ENCODE measurements at regions not wholly inside any gene's neighbourhood (a gene's known extent, or its start where the extent isn't known, plus 50 kb on each side); places are given as distances from the start of the nearest gene placed in this dataset.

DNA sequence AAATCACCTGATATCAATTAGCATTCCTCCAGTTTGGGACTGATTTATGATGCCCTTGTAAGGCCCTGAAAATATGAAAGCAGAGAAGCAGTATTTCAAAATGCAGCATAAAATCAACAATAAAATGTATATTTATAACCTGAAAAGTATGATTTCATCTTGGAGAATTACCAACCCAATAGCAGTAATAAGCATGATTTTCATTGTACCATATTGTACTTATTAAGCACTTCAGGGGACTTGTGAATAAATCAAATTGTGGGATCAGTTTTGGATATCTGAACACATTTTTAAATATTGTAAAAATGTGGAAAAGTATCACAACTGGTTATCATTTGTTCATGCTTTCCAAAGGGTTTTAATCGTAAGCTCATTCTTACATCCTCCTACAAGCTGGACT lies 250.8 kb downstream of the DMRT2 start:
- Histone ChIP-seq H3K9me3 (ENCODE audit: control insufficient read depth in 1 of 2, insufficient read depth in 1 of 2, low read depth in 1 of 2, low read length in 2 of 2) (peaks cover 0 to 12% of the 10 kb centered on the region in 2 experiments; a peak in 2 of 4 replicates), H3K27me3 (ENCODE audit: insufficient read depth, low read length) (no peaks in the 10 kb centered on the region), H3K4me1 (ENCODE audit: control insufficient read depth in 1 of 2, insufficient read depth in 2 of 2, low read length in 2 of 2) (no peaks in the 10 kb centered on the region), H3K36me3 (ENCODE audit: control insufficient read depth in 1 of 2, insufficient read depth in 2 of 2, low read length in 2 of 2) (no peaks in the 10 kb centered on the region), H3K9ac (ENCODE audit: low read length) (no peak overlapping the region), H3K4me2 (ENCODE audit: low read length) (no peak overlapping the region), H2AFZ (ENCODE audit: low read depth, low read length, poor library complexity, severe bottlenecking) (no peak overlapping the region), H3K27ac (ENCODE audit: low read depth, low read length) (no peak overlapping the region), H3K79me2 (ENCODE audit: insufficient read depth, low read length) (no peaks in the 10 kb centered on the region), H4K20me1 (ENCODE audit: insufficient read depth) (no peaks in the 10 kb centered on the region), H3K4me3 (replicated peaks in 1 of 2; ENCODE audit: low read depth in 1 of 2, low read length in 2 of 2) (no peak overlapping the region), H3K9me2 (ENCODE audit: insufficient read depth) (no peaks in the 10 kb centered on the region)
- ChIA-PET RAD21 (ENCODE audit: low non-redundant PET in 1 of 2, low total read pairs in 2 of 2, uncharacterized antibody in 2 of 2, unreplicated experiment in 2 of 2) (no interaction called here), CTCF (no interaction called here), POLR2A (no interaction called here)
- ATAC-seq = no peak
- no peak for DNase-seq (ENCODE audit: low read depth, low spot score)
- BruUV-seq (replicated peaks) = no TSS peak
- TF ChIP-seq SRF (IDR thresholded peaks at IDR 0.05; ENCODE audit: low read depth) (no peak), ELF1 (IDR thresholded peaks at IDR 0.05; ENCODE audit: borderline replicate concordance, low read depth) (no peak), RAD21 (IDR thresholded peaks at IDR 0.05; ENCODE audit: low read depth) (no peak), POLR2A (IDR thresholded peaks at IDR 0.05; ENCODE audit: borderline replicate concordance, extremely low read depth, insufficient read depth, insufficient read length) (no peak), ZNF274 (IDR thresholded peaks at IDR 0.05; ENCODE audit: low read depth, low read length) (no peak), YY1 (IDR thresholded peaks at IDR 0.05; ENCODE audit: extremely low read depth, insufficient replicate concordance, low read depth, low read length) (no peak), SP1 (IDR thresholded peaks at IDR 0.05; ENCODE audit: low read depth) (no peak), JUND (IDR thresholded peaks at IDR 0.05) (no peak), FOSL1 (IDR thresholded peaks at IDR 0.05; ENCODE audit: low read depth) (no peak), CEBPB (IDR thresholded peaks at IDR 0.05; ENCODE audit: low read depth) (no peak), CBX3 (IDR thresholded peaks at IDR 0.05; ENCODE audit: low read depth) (no peak), SIN3A (IDR thresholded peaks at IDR 0.05; ENCODE audit: low read depth) (no peak), POLR2AphosphoS5 (IDR thresholded peaks at IDR 0.05; ENCODE audit: low read depth, low read length) (no peak), ZFX (IDR thresholded peaks at IDR 0.05) (no peak), EGR1 (IDR thresholded peaks at IDR 0.05; ENCODE audit: low read depth) (no peak)
- TF ChIP-seq, protein P1, sequence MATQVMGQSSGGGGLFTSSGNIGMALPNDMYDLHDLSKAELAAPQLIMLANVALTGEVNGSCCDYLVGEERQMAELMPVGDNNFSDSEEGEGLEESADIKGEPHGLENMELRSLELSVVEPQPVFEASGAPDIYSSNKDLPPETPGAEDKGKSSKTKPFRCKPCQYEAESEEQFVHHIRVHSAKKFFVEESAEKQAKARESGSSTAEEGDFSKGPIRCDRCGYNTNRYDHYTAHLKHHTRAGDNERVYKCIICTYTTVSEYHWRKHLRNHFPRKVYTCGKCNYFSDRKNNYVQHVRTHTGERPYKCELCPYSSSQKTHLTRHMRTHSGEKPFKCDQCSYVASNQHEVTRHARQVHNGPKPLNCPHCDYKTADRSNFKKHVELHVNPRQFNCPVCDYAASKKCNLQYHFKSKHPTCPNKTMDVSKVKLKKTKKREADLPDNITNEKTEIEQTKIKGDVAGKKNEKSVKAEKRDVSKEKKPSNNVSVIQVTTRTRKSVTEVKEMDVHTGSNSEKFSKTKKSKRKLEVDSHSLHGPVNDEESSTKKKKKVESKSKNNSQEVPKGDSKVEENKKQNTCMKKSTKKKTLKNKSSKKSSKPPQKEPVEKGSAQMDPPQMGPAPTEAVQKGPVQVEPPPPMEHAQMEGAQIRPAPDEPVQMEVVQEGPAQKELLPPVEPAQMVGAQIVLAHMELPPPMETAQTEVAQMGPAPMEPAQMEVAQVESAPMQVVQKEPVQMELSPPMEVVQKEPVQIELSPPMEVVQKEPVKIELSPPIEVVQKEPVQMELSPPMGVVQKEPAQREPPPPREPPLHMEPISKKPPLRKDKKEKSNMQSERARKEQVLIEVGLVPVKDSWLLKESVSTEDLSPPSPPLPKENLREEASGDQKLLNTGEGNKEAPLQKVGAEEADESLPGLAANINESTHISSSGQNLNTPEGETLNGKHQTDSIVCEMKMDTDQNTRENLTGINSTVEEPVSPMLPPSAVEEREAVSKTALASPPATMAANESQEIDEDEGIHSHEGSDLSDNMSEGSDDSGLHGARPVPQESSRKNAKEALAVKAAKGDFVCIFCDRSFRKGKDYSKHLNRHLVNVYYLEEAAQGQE (IDR thresholded peaks at IDR 0.05; ENCODE audit: low read depth) = no peak
- TF ChIP-seq, protein P2, sequence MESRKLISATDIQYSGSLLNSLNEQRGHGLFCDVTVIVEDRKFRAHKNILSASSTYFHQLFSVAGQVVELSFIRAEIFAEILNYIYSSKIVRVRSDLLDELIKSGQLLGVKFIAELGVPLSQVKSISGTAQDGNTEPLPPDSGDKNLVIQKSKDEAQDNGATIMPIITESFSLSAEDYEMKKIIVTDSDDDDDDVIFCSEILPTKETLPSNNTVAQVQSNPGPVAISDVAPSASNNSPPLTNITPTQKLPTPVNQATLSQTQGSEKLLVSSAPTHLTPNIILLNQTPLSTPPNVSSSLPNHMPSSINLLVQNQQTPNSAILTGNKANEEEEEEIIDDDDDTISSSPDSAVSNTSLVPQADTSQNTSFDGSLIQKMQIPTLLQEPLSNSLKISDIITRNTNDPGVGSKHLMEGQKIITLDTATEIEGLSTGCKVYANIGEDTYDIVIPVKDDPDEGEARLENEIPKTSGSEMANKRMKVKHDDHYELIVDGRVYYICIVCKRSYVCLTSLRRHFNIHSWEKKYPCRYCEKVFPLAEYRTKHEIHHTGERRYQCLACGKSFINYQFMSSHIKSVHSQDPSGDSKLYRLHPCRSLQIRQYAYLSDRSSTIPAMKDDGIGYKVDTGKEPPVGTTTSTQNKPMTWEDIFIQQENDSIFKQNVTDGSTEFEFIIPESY (IDR thresholded peaks at IDR 0.05; ENCODE audit: extremely low read depth, insufficient replicate concordance, low read length) = no peak
- TF ChIP-seq, protein P3, sequence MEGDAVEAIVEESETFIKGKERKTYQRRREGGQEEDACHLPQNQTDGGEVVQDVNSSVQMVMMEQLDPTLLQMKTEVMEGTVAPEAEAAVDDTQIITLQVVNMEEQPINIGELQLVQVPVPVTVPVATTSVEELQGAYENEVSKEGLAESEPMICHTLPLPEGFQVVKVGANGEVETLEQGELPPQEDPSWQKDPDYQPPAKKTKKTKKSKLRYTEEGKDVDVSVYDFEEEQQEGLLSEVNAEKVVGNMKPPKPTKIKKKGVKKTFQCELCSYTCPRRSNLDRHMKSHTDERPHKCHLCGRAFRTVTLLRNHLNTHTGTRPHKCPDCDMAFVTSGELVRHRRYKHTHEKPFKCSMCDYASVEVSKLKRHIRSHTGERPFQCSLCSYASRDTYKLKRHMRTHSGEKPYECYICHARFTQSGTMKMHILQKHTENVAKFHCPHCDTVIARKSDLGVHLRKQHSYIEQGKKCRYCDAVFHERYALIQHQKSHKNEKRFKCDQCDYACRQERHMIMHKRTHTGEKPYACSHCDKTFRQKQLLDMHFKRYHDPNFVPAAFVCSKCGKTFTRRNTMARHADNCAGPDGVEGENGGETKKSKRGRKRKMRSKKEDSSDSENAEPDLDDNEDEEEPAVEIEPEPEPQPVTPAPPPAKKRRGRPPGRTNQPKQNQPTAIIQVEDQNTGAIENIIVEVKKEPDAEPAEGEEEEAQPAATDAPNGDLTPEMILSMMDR (IDR thresholded peaks at IDR 0.05 in 2 of 3, conservative IDR thresholded peaks at IDR 0.05 in 1 of 3; ENCODE audit: borderline replicate concordance in 1 of 3, insufficient read depth in 1 of 3, low read depth in 2 of 3, low read length in 2 of 3) = no peak
- TF ChIP-seq, protein P4, sequence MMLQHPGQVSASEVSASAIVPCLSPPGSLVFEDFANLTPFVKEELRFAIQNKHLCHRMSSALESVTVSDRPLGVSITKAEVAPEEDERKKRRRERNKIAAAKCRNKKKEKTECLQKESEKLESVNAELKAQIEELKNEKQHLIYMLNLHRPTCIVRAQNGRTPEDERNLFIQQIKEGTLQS (IDR thresholded peaks at IDR 0.05) = no peak
- TF ChIP-seq, protein P5, sequence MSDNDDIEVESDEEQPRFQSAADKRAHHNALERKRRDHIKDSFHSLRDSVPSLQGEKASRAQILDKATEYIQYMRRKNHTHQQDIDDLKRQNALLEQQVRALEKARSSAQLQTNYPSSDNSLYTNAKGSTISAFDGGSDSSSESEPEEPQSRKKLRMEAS (IDR thresholded peaks at IDR 0.05) = no peak
- intact Hi-C loops (cut with micrococcal nuclease) = no loop called here

Data from HCT116 (cell line).